ENCODE measurements at regions not wholly inside any gene's neighbourhood (a gene's known extent, or its start where the extent isn't known, plus 50 kb on each side); places are given as distances from the start of the nearest gene placed in this dataset.

- no peak for TF ChIP-seq POLR2A (IDR thresholded peaks at IDR 0.05)
- TF ChIP-seq CTCF (IDR thresholded peaks at IDR 0.05), result no peak
Measured at GRCh38 chr14:87443787-87444186, 549.2 kb downstream of the GALC start.

Measured in right lobe of liver (tissue), 4 donors.